GM21717 (cell line): ENCODE measurements at regions not wholly inside any gene's neighbourhood (a gene's known extent, or its start where the extent isn't known, plus 50 kb on each side); places are given as distances from the start of the nearest gene placed in this dataset.

Experiments
- ATAC-seq: cut with Tn5 transposase; IDR thresholded peaks from one replicate; pipeline ENCODE4 v1.9.1; 2021; ENCODE audit warnings: mild to moderate bottlenecking, moderate library complexity; ENCODE audit not compliant: unreplicated experiment

GRCh38 chr6:47118611-47119010 lies 76.5 kb upstream of the ADGRF1 start:
- no peak for ATAC-seq

DNA sequence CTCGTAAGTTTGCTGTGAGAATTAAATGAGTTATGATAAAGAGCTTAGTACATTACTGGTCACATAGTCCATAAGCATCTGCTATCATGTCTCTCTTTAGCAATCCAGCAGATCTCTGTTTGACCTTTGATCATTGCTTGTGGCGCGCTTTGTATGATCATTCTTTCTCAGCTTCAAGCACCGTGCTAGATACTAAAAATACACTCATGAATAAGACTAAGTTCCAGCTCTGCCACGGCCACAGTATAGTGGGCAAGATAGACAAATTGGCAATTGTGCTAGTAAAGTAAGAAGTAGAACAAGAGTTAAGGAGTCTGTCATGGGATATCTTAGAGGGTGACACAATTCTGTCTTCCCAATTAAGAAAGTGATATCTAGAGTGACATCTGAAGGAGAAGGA lies 75.2 kb upstream of the ADGRF1 start:
- no peak for ATAC-seq

DNA sequence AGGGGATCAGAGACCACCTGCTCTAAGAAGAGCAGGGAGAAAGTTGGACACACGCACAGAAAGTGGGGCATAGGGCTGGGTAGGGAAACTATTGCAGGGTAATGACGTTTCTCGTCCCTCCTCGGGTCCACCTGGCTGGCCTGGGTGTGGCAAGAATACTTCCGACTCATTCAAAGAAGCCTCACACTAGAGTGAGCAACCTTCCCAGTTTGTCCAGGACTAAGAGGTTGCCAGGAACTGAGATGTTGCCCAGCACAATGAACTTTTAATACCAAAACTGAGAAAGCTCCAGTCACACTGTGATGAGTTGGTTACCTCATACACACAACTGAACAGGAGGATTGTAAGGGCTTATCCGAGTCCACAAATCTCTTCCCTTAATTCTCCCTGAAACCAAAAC lies 74.5 kb upstream of the ADGRF1 start:
- no peak for ATAC-seq

DNA sequence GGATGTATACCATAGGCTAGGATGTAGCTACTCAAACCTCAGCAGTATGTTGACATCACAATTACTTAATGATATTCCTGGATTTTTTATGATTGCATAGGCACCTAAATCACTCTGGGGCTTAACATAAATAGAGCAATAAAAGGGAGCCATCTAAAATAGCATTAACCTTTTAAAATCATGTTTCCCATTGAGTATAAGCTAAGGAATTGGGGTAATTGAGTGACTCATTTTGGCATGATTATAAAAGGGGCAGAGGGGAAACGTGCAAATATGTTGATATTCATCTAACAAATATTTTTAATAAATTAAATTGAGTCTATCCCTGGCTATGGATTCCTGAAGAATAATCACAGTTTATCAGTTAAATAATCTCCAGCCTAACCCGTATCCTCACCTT lies 74.0 kb upstream of the ADGRF1 start:
- no peak for ATAC-seq

- ATAC-seq: no peak
Measured at GRCh38 chr6:47114460-47114859, 72.3 kb upstream of the ADGRF1 start.

GRCh38 chr6:47112317-47112716 lies 70.2 kb upstream of the ADGRF1 start:
- ATAC-seq: no peak

DNA sequence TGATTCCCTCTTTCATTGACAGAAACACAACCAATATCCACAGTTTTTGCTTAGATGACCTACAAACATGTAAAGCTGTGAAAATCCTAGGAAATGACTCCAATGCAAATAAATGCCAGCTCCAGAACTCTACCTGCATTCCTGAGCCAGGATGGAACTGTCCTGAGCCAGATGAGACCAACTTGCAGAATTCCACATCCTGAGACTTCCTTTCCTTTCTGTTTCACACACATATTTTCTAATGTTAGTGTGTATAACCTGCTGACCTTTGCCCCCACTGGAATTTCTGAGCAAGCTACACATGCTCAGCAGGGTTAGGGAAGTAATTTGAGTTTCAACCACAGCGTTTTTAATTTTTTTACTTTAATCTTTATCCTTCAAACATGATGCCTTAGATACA lies 69.6 kb upstream of the ADGRF1 start:
- no peak for ATAC-seq

DNA sequence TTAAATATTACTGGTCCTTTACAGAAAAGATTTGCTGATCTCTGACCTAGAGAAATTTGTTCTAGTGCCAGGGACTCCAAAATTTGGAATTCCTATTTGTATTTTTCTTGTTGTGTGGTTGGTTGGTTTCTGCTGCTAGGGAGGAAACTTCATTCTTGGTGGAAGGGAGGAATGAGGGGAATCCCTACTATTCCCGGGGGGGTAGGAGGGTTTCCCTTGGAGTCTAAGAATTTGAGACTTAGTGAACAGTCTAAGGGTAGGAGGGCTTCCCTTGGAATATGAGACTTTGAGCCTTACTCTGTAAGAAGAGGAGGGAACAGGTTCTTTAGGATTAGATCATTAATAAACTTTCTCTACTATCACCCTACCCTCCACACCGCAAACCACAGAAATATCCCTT lies 67.1 kb upstream of the ADGRF1 start:
- no peak for ATAC-seq

DNA sequence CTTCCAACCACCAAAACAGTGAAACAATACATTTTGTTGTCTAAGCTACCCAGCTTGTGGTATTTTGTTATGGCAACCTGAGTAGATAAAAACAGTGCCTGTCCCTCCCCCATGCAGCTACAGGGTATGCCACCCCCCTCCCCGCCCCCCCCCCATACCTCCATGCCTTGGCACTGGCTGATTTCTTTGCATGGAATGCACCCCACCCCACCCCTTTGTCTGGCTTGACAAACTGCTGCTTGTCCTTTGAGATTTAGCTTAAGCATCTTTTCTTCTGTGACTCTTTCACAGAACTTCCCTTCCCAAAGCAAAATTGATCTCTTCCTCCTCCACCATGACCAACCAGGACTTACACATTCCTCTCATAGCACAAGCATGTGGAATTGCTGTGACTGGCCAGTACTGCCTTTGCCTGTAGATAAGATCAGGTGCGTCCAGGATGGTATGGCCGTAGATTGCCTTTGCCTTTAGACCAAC lies 64.6 kb upstream of the ADGRF1 start:
- ATAC-seq: no peak

DNA sequence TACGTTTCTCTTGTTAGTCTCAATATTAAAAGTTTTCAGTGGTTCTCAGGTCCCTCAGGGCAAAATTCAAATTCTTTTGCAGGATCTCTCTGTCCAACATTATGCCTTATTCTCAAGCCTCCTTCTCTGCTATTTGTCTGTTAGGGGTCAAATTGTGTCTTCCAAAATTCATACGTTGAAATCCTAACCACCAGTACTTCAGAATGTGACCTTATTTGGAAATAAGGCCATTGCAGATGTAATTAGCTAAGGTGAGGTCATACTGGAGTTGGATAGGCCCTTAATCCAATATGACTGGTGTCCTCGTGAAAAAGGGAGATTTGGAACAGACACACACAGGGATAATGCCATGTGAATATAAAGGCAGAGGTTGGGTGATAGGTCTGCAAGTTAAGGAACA lies 64.1 kb upstream of the ADGRF1 start:
- no peak for ATAC-seq

GRCh38 chr6:47105469-47106178 lies 63.5 kb upstream of the ADGRF1 start:
- ATAC-seq: no peak

GRCh38 chr6:47103931-47104330 lies 61.8 kb upstream of the ADGRF1 start:
- no peak for ATAC-seq

- ATAC-seq: no peak
Measured at GRCh38 chr6:47102331-47102730, 60.2 kb upstream of the ADGRF1 start.

DNA sequence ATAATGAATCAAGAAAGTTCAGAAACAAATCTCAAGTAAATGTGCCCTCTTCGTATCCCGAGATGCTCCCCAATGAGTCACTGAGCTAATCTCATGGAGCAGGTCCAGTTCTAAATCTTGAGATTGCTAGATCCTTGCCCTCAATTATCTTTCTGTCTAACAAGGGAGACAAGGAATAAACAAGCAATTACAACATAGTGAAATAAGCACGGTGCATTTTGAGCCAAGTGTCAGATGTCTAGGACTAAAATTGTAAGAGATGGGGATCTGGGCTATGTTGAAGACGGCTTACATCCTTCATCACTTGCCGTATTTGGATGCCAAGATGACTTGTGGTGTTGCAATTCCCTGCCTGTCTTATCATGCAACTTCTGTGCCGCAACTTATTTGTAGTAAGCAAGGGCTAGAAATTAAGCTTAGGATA lies 56.5 kb upstream of the ADGRF1 start:
- ATAC-seq: no peak

DNA sequence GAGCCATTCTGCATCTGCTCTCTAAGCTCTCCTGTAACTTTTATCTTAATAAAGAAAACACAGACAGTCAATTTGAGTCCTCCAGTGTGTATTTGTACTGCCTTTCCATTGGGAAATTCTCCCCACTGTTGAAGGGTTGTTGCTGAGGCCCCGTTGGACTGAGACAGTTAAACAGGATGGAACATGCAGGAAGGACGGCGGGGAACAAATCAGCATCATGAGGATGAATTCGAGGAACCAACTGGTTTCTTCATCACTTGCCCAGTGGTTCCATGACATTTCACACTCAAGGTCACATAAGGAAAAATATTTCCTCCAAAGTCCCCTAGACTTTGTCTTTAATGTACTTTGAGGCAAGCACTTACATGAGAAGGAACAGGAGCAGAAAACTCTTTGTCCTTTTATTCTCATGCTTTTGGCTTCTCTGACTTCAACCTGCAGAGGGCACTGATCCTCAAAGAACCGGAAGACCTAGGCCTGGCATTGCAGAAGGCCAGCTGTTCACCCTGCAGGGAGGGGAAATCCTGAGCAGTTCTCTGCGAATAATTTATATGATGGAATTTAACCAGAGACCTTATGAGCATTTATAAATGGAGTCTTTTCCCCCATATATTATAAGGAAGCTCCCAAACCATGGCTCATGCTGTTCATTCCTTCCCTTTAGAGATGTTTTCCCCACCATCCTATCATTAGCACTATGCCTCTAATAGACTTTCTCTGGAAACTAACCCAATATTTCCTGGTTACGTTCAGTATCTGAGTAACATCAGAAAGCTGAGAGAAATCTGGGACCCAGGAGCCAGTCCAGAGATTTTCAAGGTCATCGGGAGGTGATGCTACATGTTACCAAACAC lies 55.2 kb upstream of the ADGRF1 start:
- ATAC-seq: peak; percentile 86

GRCh38 chr6:47096211-47096895 lies 54.2 kb upstream of the ADGRF1 start:
- no peak for ATAC-seq

- no peak for ATAC-seq
Measured at GRCh38 chr6:47094241-47094925, 52.3 kb upstream of the ADGRF1 start.

- ATAC-seq: no peak
Measured at GRCh38 chr6:47093169-47093568, 51.0 kb upstream of the ADGRF1 start.

DNA sequence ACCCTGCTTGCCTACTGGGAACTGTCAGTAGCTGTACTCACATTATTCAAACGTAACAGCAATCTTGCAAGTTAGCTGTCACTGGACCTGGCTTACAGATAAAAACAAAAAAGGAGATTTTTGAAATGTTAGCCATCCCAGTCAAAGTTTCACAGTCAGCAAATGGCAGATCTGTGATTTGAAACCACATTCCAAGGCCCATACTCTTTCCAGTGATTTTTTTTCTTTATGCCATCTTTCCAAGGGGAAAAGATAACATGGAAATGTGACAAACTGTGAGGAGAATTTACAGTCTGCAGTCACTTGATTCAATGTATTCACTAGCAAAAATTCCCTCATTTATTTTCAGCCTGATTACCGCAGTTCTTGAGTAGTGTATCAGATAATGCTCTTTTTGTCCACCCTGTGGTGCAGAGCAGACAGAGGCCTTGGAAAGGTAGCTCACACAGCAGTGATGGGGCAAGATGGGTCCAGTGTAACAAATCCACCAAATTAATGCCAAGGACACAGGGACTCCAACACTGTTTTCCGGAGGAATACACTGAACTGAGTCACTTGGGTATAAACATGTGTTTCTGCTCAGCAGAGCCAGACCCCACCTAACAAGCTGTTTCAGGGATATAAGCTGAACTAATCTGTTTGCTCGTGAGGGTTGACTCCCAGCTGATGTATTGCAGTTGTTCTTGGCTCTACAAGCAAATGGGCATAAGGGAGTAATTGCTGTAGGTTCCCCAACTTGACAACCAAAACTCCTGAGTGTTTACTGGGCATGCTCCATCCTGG lies 49.9 kb upstream of the ADGRF1 start:
- ATAC-seq: no peak
